H1 (cell line): ENCODE measurements at regions not wholly inside any gene's neighbourhood (a gene's known extent, or its start where the extent isn't known, plus 50 kb on each side); places are given as distances from the start of the nearest gene placed in this dataset.
A peak's percentile ranks its signal among the peaks of the same experiment; 100 is the strongest.

Source experiments
- CTCF ChIA-PET: fragments of 300-600 bp; sonication (Branson Sonifier 250); formaldehyde crosslinking; loops from one replicate; lab custom pipeline; 2021; ENCODE audit not compliant: partially characterized antibody; lab: Charles Lee
- POLR2A ChIA-PET: fragments of 300-600 bp; sonication (Branson Sonifier 250); formaldehyde crosslinking; loops from one replicate; lab custom pipeline; 2021; ENCODE audit warnings: inconsistent platforms; ENCODE audit not compliant: partially characterized antibody; lab: Charles Lee
- DNase-seq, 2 experiments: peaks; one replicate each; pipeline versions ENCODE4 v3.0.0 to v3.0.0-alpha.2; 2010 to 2022; ENCODE audit warnings: low spot score in 2 of 2, low read depth in 1 of 2, mixed read lengths in 1 of 2
- FAIRE-seq: peaks from 2 replicates; lab custom pipeline; 2011; peaks lifted over from hg19 to GRCh38; lab: Jason Lieb, UNC
- H2AFZ ChIP-seq: 2 replicates; pipeline ENCODE4 v1.8.1; 2012; ENCODE audit warnings: low read length, inconsistent platforms
- H2AK5ac ChIP-seq: 2 replicates; pipeline ENCODE4 v1.6.1; 2013; ENCODE audit warnings: low read depth, low read length
- H2BK120ac ChIP-seq: replicated peaks from 2 replicates; pipeline ENCODE3; 2013; ENCODE audit warnings: low read depth, low read length, inconsistent platforms
- H2BK12ac ChIP-seq: 2 replicates; pipeline ENCODE4 v1.6.1; 2013; ENCODE audit warnings: low read depth, low read length
- H2BK15ac ChIP-seq: 2 replicates; pipeline ENCODE4 v1.6.1; 2013; ENCODE audit warnings: low read length
- H2BK20ac ChIP-seq: 2 replicates; pipeline ENCODE4 v1.6.1; 2013; ENCODE audit warnings: low read length
- H2BK5ac ChIP-seq: 2 replicates; pipeline ENCODE4 v1.6.1; 2013; ENCODE audit warnings: low read depth, low read length
- H3K14ac ChIP-seq: 2 replicates; pipeline ENCODE4 v1.6.1; 2013; ENCODE audit warnings: inconsistent platforms; ENCODE audit not compliant: insufficient read length
- H3K18ac ChIP-seq: 2 replicates; pipeline ENCODE4 v1.6.1; 2013; ENCODE audit warnings: low read length; ENCODE audit errors: extremely low read depth
- H3K23ac ChIP-seq: 2 replicates; pipeline ENCODE4 v1.6.1; 2013; ENCODE audit warnings: inconsistent platforms; ENCODE audit not compliant: insufficient read length
- H3K23me2 ChIP-seq: 2 replicates; pipeline ENCODE4 v1.6.1; 2013; ENCODE audit warnings: low read depth, low read length
- H3K27ac ChIP-seq: 2 replicates; pipeline ENCODE4 v1.6.1; 2011; ENCODE audit warnings: low read depth, low read length, inconsistent platforms
- H3K27me3 ChIP-seq, 4 experiments: replicated peaks in 1 of 4; 1 replicate in 1 of 4; 2 replicates in 3 of 4; pipeline versions ENCODE4 v1.6.1 to v1.8.1; 2011 to 2013; ENCODE audit warnings: low read length in 3 of 4, mild to moderate bottlenecking in 3 of 4, inconsistent platforms in 2 of 4, mixed read lengths in 2 of 4, moderate library complexity in 1 of 4; ENCODE audit not compliant: control insufficient read depth in 3 of 4, insufficient read depth in 3 of 4; ENCODE audit errors: extremely low read depth in 1 of 4
- H3K36me3 ChIP-seq, 4 experiments: 2 replicates each; pipeline versions ENCODE4 v1.6.1 to v1.8.1; 2011 to 2013; ENCODE audit warnings: mild to moderate bottlenecking in 4 of 4, low read length in 3 of 4, moderate library complexity in 2 of 4, control low read depth in 1 of 4, inconsistent platforms in 1 of 4; ENCODE audit not compliant: insufficient read depth in 4 of 4, control insufficient read depth in 2 of 4
- H3K4ac ChIP-seq: replicated peaks from 2 replicates; pipeline ENCODE3; 2013; ENCODE audit warnings: low read length, low read depth, mixed read lengths, inconsistent platforms; ENCODE audit not compliant: insufficient read length
- H3K4me1 ChIP-seq, 4 experiments: replicated peaks in 1 of 4; 1 replicate in 1 of 4; 2 replicates in 3 of 4; pipeline versions ENCODE4 v1.6.1 to v1.8.1; 2011 to 2013; ENCODE audit warnings: low read length in 3 of 4, inconsistent platforms in 2 of 4, mixed read lengths in 1 of 4; ENCODE audit not compliant: insufficient read depth in 4 of 4, control insufficient read depth in 3 of 4
- H3K4me2 ChIP-seq, 2 experiments: 2 replicates each; pipeline versions ENCODE4 v1.6.1 to v1.8.1; 2011 to 2013; ENCODE audit warnings: low read depth in 2 of 2, low read length in 2 of 2, control low read depth in 1 of 2, inconsistent platforms in 1 of 2, mild to moderate bottlenecking in 1 of 2; ENCODE audit not compliant: insufficient read depth in 1 of 2
- H3K4me3 ChIP-seq, 4 experiments: fragments of 200-600, 300-600 bp in 1 of 4; sonication (generic), shearing (Covaris generic), sonication (Bioruptor Twin) in 1 of 4; 2 replicates each; pipeline versions ENCODE4 v1.5.1 to v1.8.1; 2011 to 2016; ENCODE audit warnings: low read length in 4 of 4, low read depth in 3 of 4, control low read depth in 2 of 4, inconsistent platforms in 2 of 4, mild to moderate bottlenecking in 2 of 4, mixed read lengths in 1 of 4, moderate library complexity in 1 of 4; ENCODE audit not compliant: insufficient read depth in 2 of 4; ENCODE audit errors: extremely low read depth in 1 of 4
- H3K56ac ChIP-seq: replicated peaks from 2 replicates; pipeline ENCODE3; 2013; ENCODE audit warnings: low read depth, mild to moderate bottlenecking, mixed read lengths, low read length, inconsistent platforms; ENCODE audit not compliant: insufficient read length
- H3K79me1 ChIP-seq: 2 replicates; pipeline ENCODE4 v1.6.1; 2013; ENCODE audit warnings: low read depth, low read length, control low read depth
- H3K79me2 ChIP-seq, 2 experiments: 2 replicates each; pipeline versions ENCODE4 v1.6.1 to v1.8.1; 2012 to 2013; ENCODE audit warnings: low read length in 2 of 2, mild to moderate bottlenecking in 2 of 2, inconsistent platforms in 1 of 2; ENCODE audit not compliant: insufficient read depth in 2 of 2, control insufficient read depth in 1 of 2
- H3K9ac ChIP-seq, 4 experiments: replicated peaks in 1 of 4; 1 replicate in 1 of 4; 2 replicates in 3 of 4; pipeline versions ENCODE4 v1.6.1 to v1.8.1; 2011 to 2013; ENCODE audit warnings: low read depth in 3 of 4, low read length in 3 of 4, control low read depth in 2 of 4, mild to moderate bottlenecking in 2 of 4, moderate library complexity in 2 of 4, inconsistent platforms in 1 of 4; ENCODE audit errors: extremely low read depth in 1 of 4
- H3K9me3 ChIP-seq, 2 experiments: 2 replicates each; pipeline versions ENCODE4 v1.6.1 to v1.8.1; 2012 to 2013; ENCODE audit warnings: mild to moderate bottlenecking in 2 of 2, moderate library complexity in 2 of 2, control low read depth in 1 of 2, inconsistent platforms in 1 of 2, low read depth in 1 of 2, low read length in 1 of 2, mixed read lengths in 1 of 2; ENCODE audit not compliant: insufficient read depth in 2 of 2
- H4K20me1 ChIP-seq, 2 experiments: replicated peaks in 1 of 2; 2 replicates each; pipeline versions ENCODE3 to v1.8.1; 2011 to 2013; ENCODE audit warnings: inconsistent platforms in 2 of 2, low read length in 2 of 2, mild to moderate bottlenecking in 1 of 2; ENCODE audit not compliant: insufficient read depth in 2 of 2, control insufficient read depth in 1 of 2
- H4K5ac ChIP-seq: 2 replicates; pipeline ENCODE4 v1.6.1; 2013; ENCODE audit warnings: low read length, low read depth, mixed read lengths, inconsistent platforms; ENCODE audit not compliant: insufficient read length
- H4K8ac ChIP-seq: 2 replicates; pipeline ENCODE4 v1.8.0; 2013; ENCODE audit warnings: mild to moderate bottlenecking, moderate library complexity, low read length, inconsistent platforms; ENCODE audit not compliant: insufficient read depth; ENCODE audit errors: extremely low read depth
- H4K91ac ChIP-seq: replicated peaks from 2 replicates; pipeline ENCODE3; 2013; ENCODE audit warnings: low read length, mixed read lengths, inconsistent platforms; ENCODE audit not compliant: insufficient read length
- CEBPB ChIP-seq: IDR thresholded peaks from 2 replicates; pipeline ENCODE4 v1.6.1; 2012; ENCODE audit warnings: low read depth, low read length
- HDAC2 ChIP-seq, 2 experiments: fragments of 300-600 bp in 1 of 2; sonication (generic) in 1 of 2; IDR thresholded peaks; 2 replicates each; pipeline ENCODE4 v1.6.1; 2011 to 2012; ENCODE audit warnings: low read depth in 2 of 2, low read length in 2 of 2, mild to moderate bottlenecking in 2 of 2, moderate library complexity in 2 of 2, borderline replicate concordance in 1 of 2, inconsistent platforms in 1 of 2
- POLR2AphosphoS5 ChIP-seq: IDR thresholded peaks from 2 replicates; pipeline ENCODE4 v1.6.1; 2011; ENCODE audit warnings: low read depth, low read length
- RAD21 ChIP-seq, 2 experiments: IDR thresholded peaks in 1 of 2; conservative IDR thresholded peaks in 1 of 2; 2 replicates each; pipeline ENCODE4 v1.6.1; 2011; ENCODE audit warnings: low read depth in 2 of 2, low read length in 2 of 2, improper control_type of control experiment in 1 of 2, inconsistent platforms in 1 of 2, mild to moderate bottlenecking in 1 of 2, moderate library complexity in 1 of 2
- RNF2 ChIP-seq: fragments of 200-900, 300-1000 bp; sonication (generic); IDR thresholded peaks from 2 replicates; pipeline ENCODE4 v1.7.1; 2016; ENCODE audit warnings: borderline replicate concordance, low read depth, mild to moderate bottlenecking, antibody characterized with exemption, low read length; ENCODE audit not compliant: poor library complexity, severe bottlenecking; ENCODE audit errors: missing control alignments
- TCF12 ChIP-seq: IDR thresholded peaks from 2 replicates; pipeline ENCODE4 v1.6.1; 2011; ENCODE audit warnings: low read depth, mild to moderate bottlenecking, low read length
- YY1 ChIP-seq: IDR thresholded peaks from 2 replicates; pipeline ENCODE4 v1.6.1; 2011; ENCODE audit warnings: low read depth, mild to moderate bottlenecking, low read length
- WGBS, 2 experiments: shearing (Covaris generic) in 1 of 2; methylation state at CpG; one replicate each; pipeline versions ENCODE4 v1.1.6 to v1.1.7; 2013 to 2015; ENCODE audit warnings: low lambda C conversion rate in 2 of 2, mixed read lengths in 2 of 2, inconsistent platforms in 1 of 2, low coverage in 1 of 2, missing lambda C conversion rate in 1 of 2; ENCODE audit not compliant: insufficient replicate concordance in 2 of 2, insufficient coverage in 1 of 2, insufficient read length in 1 of 2; ENCODE audit errors: extremely low coverage in 1 of 2, missing lambda C conversion rate in 1 of 2; 5-methylcytosine and 5-hydroxymethylcytosine counted together

DNA sequence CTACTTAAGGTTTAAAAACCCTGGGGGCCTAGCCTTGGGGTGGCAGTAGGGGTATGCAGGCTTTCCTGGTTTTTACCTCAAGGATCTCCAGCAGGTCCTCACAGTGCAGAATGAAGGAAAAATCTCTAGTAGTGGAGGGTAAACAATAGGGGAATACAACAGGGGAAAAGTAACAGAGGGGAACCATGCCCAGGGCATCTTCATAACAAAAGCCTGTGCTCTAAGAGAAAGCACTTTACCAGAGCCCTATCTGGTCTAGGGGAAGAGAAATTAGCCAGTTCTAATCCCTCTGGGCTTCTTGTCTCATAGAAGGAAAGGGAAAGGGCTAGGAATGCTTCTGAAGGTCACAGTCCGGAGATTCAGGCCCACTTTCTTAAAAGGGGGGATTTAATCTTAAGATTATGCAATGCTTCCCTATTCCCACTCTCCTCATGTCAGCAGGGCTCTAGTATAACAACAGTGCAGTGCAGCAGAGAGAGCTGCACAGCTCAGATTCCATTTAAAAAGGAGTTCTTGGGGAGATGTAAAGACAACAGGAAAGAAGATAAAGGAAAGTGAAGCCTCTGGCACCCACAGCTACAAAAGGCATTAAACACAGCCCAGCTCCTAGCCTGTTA is 149.0 kb upstream of the CYP1B1 start:
- H3K23me2 ChIP-seq = no peaks in the 10 kb centered on the region
- H3K79me2 ChIP-seq = no peaks in the 10 kb centered on the region
- H4K91ac ChIP-seq = no peak overlapping the region
- no peak overlapping the region for H3K27ac ChIP-seq
- no peak overlapping the region for H3K4ac ChIP-seq
- no peaks in the 10 kb centered on the region for H4K20me1 ChIP-seq
- no peak overlapping the region for H3K23ac ChIP-seq
- H2BK5ac ChIP-seq = no peak overlapping the region
- H3K4me2 ChIP-seq = peak overlapping the region; percentile 0 to 36; a peak in 2 of 4 replicates
- no peaks in the 10 kb centered on the region for H3K79me1 ChIP-seq
- H3K14ac ChIP-seq = no peak overlapping the region
- H3K4me3 ChIP-seq = 0 out of 8 replicates have a peak overlapping the region, but pooled peaks of 1 of the 4 experiments have one; percentile 8
- H4K8ac ChIP-seq = no peak overlapping the region
- no peak overlapping the region for H2BK120ac ChIP-seq
- POLR2A ChIA-PET = interaction anchor here (1.6 kb wide), 1 partner anchor 17 kb away, joined by 4 read pairs; no protein-coding TSS in a partner anchor
- H3K27me3 ChIP-seq = no peaks in the 10 kb centered on the region
- peak in 1 of 2 experiments; percentile 7 for DNase-seq
- no peak overlapping the region for H3K56ac ChIP-seq
- FAIRE-seq = peak; percentile 92
- TF ChIP-seq RAD21 (IDR thresholded peaks at IDR 0.05 in 1 of 2, conservative IDR thresholded peaks at IDR 0.05 in 1 of 2; ENCODE audit: low read depth in 2 of 2, low read length in 2 of 2) (peak in 1 of 2 experiments; percentile 0; a peak in 1 of 4 replicates), HDAC2 (IDR thresholded peaks at IDR 0.05; ENCODE audit: borderline replicate concordance in 1 of 2, low read depth in 2 of 2, low read length in 2 of 2) (0 out of 4 replicates have a peak, but pooled peaks of 1 of the 2 experiments have one; percentile 44), YY1 (0 out of 2 replicates have a peak, but pooled peaks have one; percentile 27), CEBPB (0 out of 2 replicates have a peak, but pooled peaks have one; percentile 48), POLR2AphosphoS5 (no peak), TCF12 (0 out of 2 replicates have a peak, but pooled peaks have one; percentile 30), RNF2 (no peak)
- H3K18ac ChIP-seq = no peak overlapping the region
- 42% methylated on average over 1 of the region's 1 CpG; no CpG with 5 or more reads in 1 of the 2 experiments for WGBS, 2 experiments
- no peak overlapping the region for H2AFZ ChIP-seq
- H2BK12ac ChIP-seq = no peak overlapping the region
- peaks cover 1 to 11% (median 2%) of the 10 kb centered on the region in 4 experiments; a peak in 5 of 7 replicates for H3K4me1 ChIP-seq
- no peaks in the 10 kb centered on the region for H3K9me3 ChIP-seq
- no peak overlapping the region for H2BK20ac ChIP-seq
- no peak overlapping the region for H2AK5ac ChIP-seq
- no peak overlapping the region for H3K9ac ChIP-seq
- H2BK15ac ChIP-seq = no peak overlapping the region
- CTCF ChIA-PET = interaction anchor here (0.8 to 1.0 kb wide), 2 partner anchors 90 to 109 kb away, joined by 3 to 5 read pairs; no protein-coding TSS in a partner anchor
- no peak overlapping the region for H4K5ac ChIP-seq
- no peaks in the 10 kb centered on the region for H3K36me3 ChIP-seq
